DND-41 (cell line): ENCODE measurements at regions not wholly inside any gene's neighbourhood (a gene's known extent, or its start where the extent isn't known, plus 50 kb on each side); places are given as distances from the start of the nearest gene placed in this dataset.

Experiments used
- ATAC-seq: fragments of 200-7000 bp; cut with Tn5 transposase; 3 replicates; pipeline ENCODE4 v1.9.1; 2021; ENCODE audit warnings: low read depth; ENCODE audit not compliant: insufficient read depth
- DNase-seq: peaks from one replicate; pipeline ENCODE4 v3.0.0-alpha.2; 2020
- H2AFZ ChIP-seq: 2 replicates; pipeline ENCODE4 v1.6.0; 2012; ENCODE audit warnings: low read depth, low read length
- H3K27ac ChIP-seq: 2 replicates; pipeline ENCODE4 v1.5.1; 2012; ENCODE audit warnings: low read length, inconsistent platforms
- H3K27me3 ChIP-seq: fragments of 200-600 bp; sonication (generic); 2 replicates; pipeline ENCODE4 v1.6.0; 2012; ENCODE audit warnings: low read length, mild to moderate bottlenecking, inconsistent platforms; ENCODE audit not compliant: insufficient read depth, poor library complexity
- H3K36me3 ChIP-seq: 2 replicates; pipeline ENCODE4 v1.5.1; 2012; ENCODE audit warnings: low read length, inconsistent platforms; ENCODE audit not compliant: insufficient read depth
- H3K4me1 ChIP-seq: 2 replicates; pipeline ENCODE4 v1.5.1; 2012; ENCODE audit warnings: mild to moderate bottlenecking, low read length; ENCODE audit not compliant: insufficient read depth
- H3K4me2 ChIP-seq: 2 replicates; pipeline ENCODE4 v1.6.0; 2012; ENCODE audit warnings: mild to moderate bottlenecking, moderate library complexity, low read length, inconsistent platforms; ENCODE audit not compliant: insufficient read depth
- H3K4me3 ChIP-seq, 2 experiments: fragments of 200-600 bp in 1 of 2; shearing (Covaris generic) in 1 of 2; 2 replicates each; pipeline ENCODE4 v1.5.1; 2012 to 2016; ENCODE audit warnings: inconsistent platforms in 2 of 2, low read length in 2 of 2, mild to moderate bottlenecking in 2 of 2, low read depth in 1 of 2, moderate library complexity in 1 of 2
- H3K79me2 ChIP-seq: 2 replicates; pipeline ENCODE4 v1.6.0; 2012; ENCODE audit warnings: low read length, inconsistent platforms; ENCODE audit not compliant: insufficient read depth
- H3K9ac ChIP-seq: 2 replicates; pipeline ENCODE4 v1.6.0; 2012; ENCODE audit warnings: low read depth, mild to moderate bottlenecking, inconsistent platforms, low read length, moderate library complexity
- H3K9me3 ChIP-seq: 2 replicates; pipeline ENCODE4 v1.5.1; 2012; ENCODE audit warnings: low read length, moderate library complexity, mild to moderate bottlenecking, inconsistent platforms; ENCODE audit not compliant: insufficient read depth, severe bottlenecking
- H4K20me1 ChIP-seq: 2 replicates; pipeline ENCODE4 v1.6.0; 2012; ENCODE audit warnings: low read length; ENCODE audit not compliant: insufficient read depth
- CTCF ChIP-seq: IDR thresholded peaks from 2 replicates; pipeline ENCODE4 v1.5.1; 2012; ENCODE audit warnings: borderline replicate concordance, low read length, moderate library complexity, mild to moderate bottlenecking; ENCODE audit not compliant: poor library complexity, severe bottlenecking; ENCODE audit errors: extremely low read depth
- EZH2 ChIP-seq: IDR thresholded peaks from 3 replicates; pipeline ENCODE4 v1.6.1; 2012; ENCODE audit warnings: borderline replicate concordance, low read depth, mild to moderate bottlenecking, moderate library complexity, low read length, inconsistent platforms; ENCODE audit not compliant: severe bottlenecking

GRCh38 chr1:55315552-55315951 is 100.4 kb upstream of the USP24 start:
- TF ChIP-seq EZH2, result no peak
- TF ChIP-seq CTCF, result no peak
- no peaks in the 10 kb centered on the region for H3K4me1 ChIP-seq
- ATAC-seq (no peak), DNase-seq (no peak)
- no peak overlapping the region for H3K4me2 ChIP-seq
- no peaks in the 10 kb centered on the region for H3K79me2 ChIP-seq
- H3K9ac ChIP-seq, result no peak overlapping the region
- no peak overlapping the region for H3K4me3 ChIP-seq
- no peaks in the 10 kb centered on the region for H3K9me3 ChIP-seq
- H3K36me3 ChIP-seq, result no peaks in the 10 kb centered on the region
- H2AFZ ChIP-seq, result no peak overlapping the region
- no peak overlapping the region for H3K27ac ChIP-seq
- H3K27me3 ChIP-seq, result no peaks in the 10 kb centered on the region
- no peaks in the 10 kb centered on the region for H4K20me1 ChIP-seq

- no peak for DNase-seq
- TF ChIP-seq CTCF (no peak), EZH2 (no peak)
- Histone ChIP-seq H3K4me1 (no peaks in the 10 kb centered on the region), H3K27me3 (no peaks in the 10 kb centered on the region), H3K27ac (no peak overlapping the region), H3K4me3 (no peak overlapping the region), H3K9me3 (no peaks in the 10 kb centered on the region), H4K20me1 (no peaks in the 10 kb centered on the region), H3K36me3 (no peaks in the 10 kb centered on the region), H3K4me2 (no peak overlapping the region), H2AFZ (no peak overlapping the region), H3K9ac (no peak overlapping the region), H3K79me2 (no peaks in the 10 kb centered on the region)
- ATAC-seq, result no peak
These were observed 99.6 kb upstream of the USP24 start for GRCh38 chr1:55314740-55315139.

GRCh38 chr1:55313903-55314302 is 98.7 kb upstream of the USP24 start:
- TF ChIP-seq CTCF, result no peak
- TF ChIP-seq EZH2, result no peak
- DNase-seq (no peak), ATAC-seq (no peak)
- H3K4me3 ChIP-seq, result no peak overlapping the region
- no peak overlapping the region for H3K4me2 ChIP-seq
- H3K79me2 ChIP-seq, result no peaks in the 10 kb centered on the region
- no peaks in the 10 kb centered on the region for H3K4me1 ChIP-seq
- H3K36me3 ChIP-seq, result no peaks in the 10 kb centered on the region
- H3K27me3 ChIP-seq, result no peaks in the 10 kb centered on the region
- H3K9me3 ChIP-seq, result no peaks in the 10 kb centered on the region
- no peak overlapping the region for H3K9ac ChIP-seq
- no peak overlapping the region for H3K27ac ChIP-seq
- no peaks in the 10 kb centered on the region for H4K20me1 ChIP-seq
- no peak overlapping the region for H2AFZ ChIP-seq

GRCh38 chr1:55311979-55312378 is 96.8 kb upstream of the USP24 start:
- H3K9me3 ChIP-seq, result no peaks in the 10 kb centered on the region
- no peak overlapping the region for H3K9ac ChIP-seq
- TF ChIP-seq EZH2 (no peak), CTCF (no peak)
- ATAC-seq (no peak), DNase-seq (no peak)
- no peak overlapping the region for H2AFZ ChIP-seq
- no peaks in the 10 kb centered on the region for H3K79me2 ChIP-seq
- no peak overlapping the region for H3K4me3 ChIP-seq
- no peaks in the 10 kb centered on the region for H3K36me3 ChIP-seq
- H3K4me1 ChIP-seq, result no peaks in the 10 kb centered on the region
- H3K4me2 ChIP-seq, result no peak overlapping the region
- no peak overlapping the region for H3K27ac ChIP-seq
- no peaks in the 10 kb centered on the region for H4K20me1 ChIP-seq
- H3K27me3 ChIP-seq, result no peaks in the 10 kb centered on the region
